ACC112 (cell line): ENCODE measurements at regions not wholly inside any gene's neighbourhood (a gene's known extent, or its start where the extent isn't known, plus 50 kb on each side); places are given as distances from the start of the nearest gene placed in this dataset.

Experiments used
- H2AFZ ChIP-seq: fragments of 200-600 bp; sonication (generic); one replicate; pipeline ENCODE4 v1.6.0; 2017; ENCODE audit warnings: antibody characterized with exemption, low read length; ENCODE audit not compliant: unreplicated experiment
- H3K27ac ChIP-seq: fragments of 200-600 bp; sonication (generic); 2 replicates; pipeline ENCODE4 v1.5.1; 2014; ENCODE audit warnings: low read depth, mild to moderate bottlenecking, antibody characterized with exemption, low read length, moderate library complexity
- H3K27me3 ChIP-seq: fragments of 200-600 bp; sonication (generic); 2 replicates; pipeline ENCODE4 v1.6.1; 2014; ENCODE audit warnings: mild to moderate bottlenecking, antibody characterized with exemption, low read length, moderate library complexity, mixed read lengths; ENCODE audit not compliant: insufficient read depth
- H3K36me3 ChIP-seq: fragments of 200-600 bp; sonication (generic); 2 replicates; pipeline ENCODE4 v1.6.1; 2016; ENCODE audit warnings: mild to moderate bottlenecking, antibody characterized with exemption, low read length, moderate library complexity, mixed read lengths; ENCODE audit not compliant: insufficient read depth
- H3K4me1 ChIP-seq: fragments of 200-600 bp; sonication (generic); one replicate; pipeline ENCODE4 v1.6.1; 2016; ENCODE audit warnings: low read length, mixed read lengths; ENCODE audit not compliant: insufficient read depth, unreplicated experiment, control insufficient read depth
- H3K4me3 ChIP-seq: fragments of 200-600 bp; sonication (generic); 2 replicates; pipeline ENCODE4 v1.5.1; 2014; ENCODE audit warnings: mild to moderate bottlenecking, low read depth, low read length
- H3K79me2 ChIP-seq: fragments of 200-600 bp; sonication (generic); one replicate; pipeline ENCODE4 v1.6.0; 2016; ENCODE audit warnings: low read length; ENCODE audit not compliant: control insufficient read depth, unreplicated experiment, insufficient read depth

DNA sequence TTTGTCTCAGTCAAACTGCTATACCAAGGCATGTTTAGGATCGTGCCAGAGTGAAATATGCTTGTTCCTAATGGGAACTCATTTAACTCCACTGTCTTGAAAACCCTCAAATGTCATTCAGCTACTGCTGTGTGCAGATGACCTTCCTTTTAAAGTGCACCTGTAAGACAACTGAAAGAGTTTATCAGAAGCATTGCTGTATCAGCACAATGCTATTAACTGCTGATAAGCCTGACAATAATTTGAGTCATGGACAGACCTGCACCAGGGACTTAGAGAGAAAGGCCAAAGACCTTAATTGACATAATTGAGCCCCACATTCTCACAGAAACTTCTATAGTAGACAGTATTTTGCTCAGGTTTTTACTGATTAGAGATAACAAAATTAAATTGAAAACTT is 557.9 kb downstream of the DIPK2A start:
- no peaks in the 10 kb centered on the region for H3K36me3 ChIP-seq
- peaks cover 5% of the 10 kb centered on the region for H3K4me1 ChIP-seq
- no peaks in the 10 kb centered on the region for H3K27me3 ChIP-seq
- H3K79me2 ChIP-seq: no peaks in the 10 kb centered on the region
- no peak overlapping the region for H3K27ac ChIP-seq
- H3K4me3 ChIP-seq: no peak overlapping the region
- H2AFZ ChIP-seq: no peak overlapping the region

DNA sequence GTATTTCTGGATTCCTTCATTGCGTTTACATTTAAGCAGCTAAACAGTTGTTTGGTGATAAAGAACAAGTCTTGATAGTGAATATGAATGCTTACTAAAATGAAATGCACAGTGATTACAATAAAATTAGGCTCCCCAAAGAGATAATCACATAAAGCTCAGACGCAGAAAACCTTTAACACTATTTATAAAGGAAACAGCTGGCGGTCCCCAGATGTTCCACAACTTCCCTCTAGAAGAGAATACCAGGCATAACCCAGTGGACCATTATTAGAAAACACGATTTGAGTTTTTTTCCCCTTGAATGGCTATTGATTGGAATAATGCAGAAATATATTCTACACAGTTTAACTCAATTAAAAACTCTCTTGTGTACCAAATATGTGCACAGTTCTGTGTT is 573.2 kb downstream of the DIPK2A start:
- H3K27ac ChIP-seq: no peak overlapping the region
- no peaks in the 10 kb centered on the region for H3K36me3 ChIP-seq
- no peaks in the 10 kb centered on the region for H3K79me2 ChIP-seq
- no peaks in the 10 kb centered on the region for H3K27me3 ChIP-seq
- no peaks in the 10 kb centered on the region for H3K4me1 ChIP-seq
- H2AFZ ChIP-seq: no peak overlapping the region
- H3K4me3 ChIP-seq: no peak overlapping the region

DNA sequence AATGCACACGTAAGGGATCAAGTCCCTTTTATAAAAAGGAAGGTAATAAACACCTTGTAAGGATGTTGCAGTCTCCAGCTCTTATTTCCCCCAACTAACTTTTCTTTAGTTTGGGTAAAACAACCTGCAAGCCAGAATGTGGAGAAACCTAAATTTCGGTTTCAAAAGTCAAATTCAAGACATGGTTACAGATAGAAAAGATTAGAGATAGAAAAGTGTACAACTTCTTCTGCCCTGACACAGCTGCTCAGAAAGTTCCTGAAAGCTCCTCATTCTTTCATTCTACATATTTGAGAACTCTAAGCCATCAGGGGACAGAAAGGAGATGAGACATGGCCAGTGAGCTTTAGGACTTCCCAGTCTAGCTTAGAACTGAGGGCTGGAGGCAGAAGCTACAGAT is 574.9 kb downstream of the DIPK2A start:
- no peak overlapping the region for H3K27ac ChIP-seq
- no peaks in the 10 kb centered on the region for H3K79me2 ChIP-seq
- H3K36me3 ChIP-seq: no peaks in the 10 kb centered on the region
- H3K4me3 ChIP-seq: no peak overlapping the region
- H3K27me3 ChIP-seq: no peaks in the 10 kb centered on the region
- H3K4me1 ChIP-seq: no peaks in the 10 kb centered on the region
- no peak overlapping the region for H2AFZ ChIP-seq

DNA sequence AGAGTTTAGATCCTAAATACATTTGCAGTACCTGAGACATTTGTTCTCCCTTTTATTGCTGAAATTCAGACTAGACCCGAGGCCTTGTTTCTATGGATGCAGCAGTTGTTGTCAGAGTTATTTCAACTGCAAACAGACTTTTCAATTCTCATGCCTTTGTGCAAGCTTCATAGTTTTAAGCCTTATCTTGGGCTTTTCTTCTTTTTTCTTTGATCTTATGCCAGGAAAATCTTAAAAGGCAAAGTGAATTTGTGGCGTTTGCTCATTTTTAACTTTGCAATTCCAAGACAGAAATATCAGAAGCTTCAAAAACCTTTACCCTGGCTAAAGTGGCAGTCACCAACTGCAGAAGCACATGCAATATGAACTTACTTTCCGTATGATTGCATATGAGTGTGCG is 576.7 kb downstream of the DIPK2A start:
- no peak overlapping the region for H3K27ac ChIP-seq
- no peak overlapping the region for H2AFZ ChIP-seq
- no peak overlapping the region for H3K4me3 ChIP-seq
- H3K4me1 ChIP-seq: no peaks in the 10 kb centered on the region
- H3K79me2 ChIP-seq: no peaks in the 10 kb centered on the region
- no peaks in the 10 kb centered on the region for H3K36me3 ChIP-seq
- no peaks in the 10 kb centered on the region for H3K27me3 ChIP-seq

DNA sequence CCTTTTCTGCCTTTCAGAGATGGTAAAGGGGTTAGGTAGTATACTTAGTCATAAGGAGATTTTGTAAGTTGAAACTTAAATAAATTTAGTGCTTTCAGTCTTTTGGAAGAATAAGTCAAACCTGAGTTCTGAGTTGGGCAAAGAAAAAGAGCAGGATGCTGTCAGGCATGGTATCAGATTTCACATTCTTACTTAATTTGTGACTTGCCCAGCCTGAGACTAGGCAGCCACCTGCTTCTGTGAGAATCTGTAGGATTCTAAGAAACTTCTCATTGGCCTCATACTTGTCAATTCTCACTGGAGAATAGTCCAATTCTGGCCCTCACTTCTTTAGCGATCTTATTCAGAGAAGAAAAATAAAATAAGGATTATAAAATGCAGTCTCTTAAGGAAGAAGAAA is 577.5 kb downstream of the DIPK2A start:
- H3K36me3 ChIP-seq: no peaks in the 10 kb centered on the region
- no peaks in the 10 kb centered on the region for H3K27me3 ChIP-seq
- no peak overlapping the region for H2AFZ ChIP-seq
- no peak overlapping the region for H3K4me3 ChIP-seq
- H3K27ac ChIP-seq: no peak overlapping the region
- no peaks in the 10 kb centered on the region for H3K79me2 ChIP-seq
- no peaks in the 10 kb centered on the region for H3K4me1 ChIP-seq

- H2AFZ ChIP-seq: no peak overlapping the region
- no peaks in the 10 kb centered on the region for H3K79me2 ChIP-seq
- no peak overlapping the region for H3K4me3 ChIP-seq
- H3K36me3 ChIP-seq: no peaks in the 10 kb centered on the region
- no peaks in the 10 kb centered on the region for H3K27me3 ChIP-seq
- H3K27ac ChIP-seq: no peak overlapping the region
- no peaks in the 10 kb centered on the region for H3K4me1 ChIP-seq
Measured at GRCh38 chr3:144552346-144553057, 580.9 kb downstream of the DIPK2A start.

DNA sequence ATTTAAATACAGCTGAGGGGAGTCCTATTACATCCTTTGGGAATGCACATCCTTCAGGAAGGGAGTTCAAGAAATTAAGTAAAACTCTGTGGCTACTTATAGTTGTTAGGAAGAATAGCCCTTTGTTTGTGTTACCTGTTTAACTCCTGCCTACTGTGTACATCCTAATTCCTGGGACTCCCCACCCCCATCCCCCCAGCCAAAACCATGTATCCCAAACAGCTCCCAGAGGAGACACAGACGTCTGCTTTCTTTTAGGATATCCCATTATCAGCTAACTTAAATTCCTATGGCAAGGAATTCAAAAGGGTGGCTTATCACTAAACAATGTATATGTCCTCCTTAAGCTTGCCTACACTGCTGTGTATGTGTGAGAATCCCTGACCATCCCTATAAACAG is 581.7 kb downstream of the DIPK2A start:
- H3K36me3 ChIP-seq: no peaks in the 10 kb centered on the region
- H3K27ac ChIP-seq: no peak overlapping the region
- no peak overlapping the region for H3K4me3 ChIP-seq
- no peaks in the 10 kb centered on the region for H3K27me3 ChIP-seq
- H3K4me1 ChIP-seq: no peaks in the 10 kb centered on the region
- H3K79me2 ChIP-seq: no peaks in the 10 kb centered on the region
- H2AFZ ChIP-seq: no peak overlapping the region

GRCh38 chr3:144554889-144555288 is 583.3 kb downstream of the DIPK2A start:
- H3K27me3 ChIP-seq: no peaks in the 10 kb centered on the region
- H3K4me3 ChIP-seq: no peak overlapping the region
- H3K36me3 ChIP-seq: no peaks in the 10 kb centered on the region
- H3K4me1 ChIP-seq: no peaks in the 10 kb centered on the region
- no peak overlapping the region for H2AFZ ChIP-seq
- H3K79me2 ChIP-seq: no peaks in the 10 kb centered on the region
- H3K27ac ChIP-seq: no peak overlapping the region

DNA sequence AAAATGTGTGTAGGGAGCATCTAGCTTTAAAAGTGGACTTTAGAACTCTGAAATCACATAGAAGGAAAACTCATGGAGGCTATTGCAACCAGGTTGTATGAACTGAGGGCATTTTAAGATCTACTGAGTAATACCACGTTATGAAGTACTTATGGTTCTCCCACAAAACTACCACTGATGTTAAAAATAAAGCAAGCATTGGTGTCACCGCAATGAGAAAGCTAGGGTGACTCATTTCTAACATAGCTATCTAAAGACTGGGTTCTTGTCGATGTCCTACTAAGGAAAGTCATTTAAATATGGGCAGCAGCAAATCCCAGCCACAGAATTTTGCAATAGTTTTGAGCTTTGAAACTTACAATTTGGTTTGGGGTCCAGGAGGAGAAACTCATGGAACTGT is 584.8 kb downstream of the DIPK2A start:
- no peaks in the 10 kb centered on the region for H3K79me2 ChIP-seq
- H3K27me3 ChIP-seq: no peaks in the 10 kb centered on the region
- no peak overlapping the region for H3K27ac ChIP-seq
- no peaks in the 10 kb centered on the region for H3K4me1 ChIP-seq
- no peaks in the 10 kb centered on the region for H3K36me3 ChIP-seq
- H3K4me3 ChIP-seq: no peak overlapping the region
- no peak overlapping the region for H2AFZ ChIP-seq

- Histone ChIP-seq H3K27me3 (no peaks in the 10 kb centered on the region), H3K4me3 (no peak overlapping the region), H3K27ac (no peak overlapping the region), H3K79me2 (no peaks in the 10 kb centered on the region), H2AFZ (no peak overlapping the region), H3K4me1 (no peaks in the 10 kb centered on the region), H3K36me3 (no peaks in the 10 kb centered on the region)
Measured at GRCh38 chr3:144557515-144557914, 585.9 kb downstream of the DIPK2A start.

DNA sequence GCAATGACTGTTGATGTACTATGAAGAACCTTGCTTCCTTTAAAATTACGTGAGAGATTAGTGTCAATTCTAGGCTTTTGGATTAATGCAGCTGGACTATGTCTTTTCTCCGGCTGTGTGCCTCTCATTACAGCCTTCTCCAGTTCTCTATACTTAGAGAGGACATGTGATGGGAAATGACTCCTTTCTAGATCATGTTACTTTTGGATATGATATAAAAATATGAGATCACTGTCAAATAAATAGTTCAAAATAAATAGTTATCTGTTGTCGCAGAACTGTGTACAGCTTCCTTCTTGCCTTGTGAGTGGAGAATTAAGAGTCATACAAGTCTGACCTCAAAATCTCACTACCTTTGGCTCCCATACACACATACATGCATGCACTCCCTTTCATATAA is 592.4 kb downstream of the DIPK2A start:
- Histone ChIP-seq H3K27ac (no peak overlapping the region), H3K4me3 (no peak overlapping the region), H3K4me1 (no peaks in the 10 kb centered on the region), H3K79me2 (no peaks in the 10 kb centered on the region), H3K36me3 (no peaks in the 10 kb centered on the region), H3K27me3 (no peaks in the 10 kb centered on the region), H2AFZ (no peak overlapping the region)
